ENCODE measurements at regions not wholly inside any gene's neighbourhood (a gene's known extent, or its start where the extent isn't known, plus 50 kb on each side); places are given as distances from the start of the nearest gene placed in this dataset.
A peak's percentile ranks its signal among the peaks of the same experiment; 100 is the strongest.

DNA sequence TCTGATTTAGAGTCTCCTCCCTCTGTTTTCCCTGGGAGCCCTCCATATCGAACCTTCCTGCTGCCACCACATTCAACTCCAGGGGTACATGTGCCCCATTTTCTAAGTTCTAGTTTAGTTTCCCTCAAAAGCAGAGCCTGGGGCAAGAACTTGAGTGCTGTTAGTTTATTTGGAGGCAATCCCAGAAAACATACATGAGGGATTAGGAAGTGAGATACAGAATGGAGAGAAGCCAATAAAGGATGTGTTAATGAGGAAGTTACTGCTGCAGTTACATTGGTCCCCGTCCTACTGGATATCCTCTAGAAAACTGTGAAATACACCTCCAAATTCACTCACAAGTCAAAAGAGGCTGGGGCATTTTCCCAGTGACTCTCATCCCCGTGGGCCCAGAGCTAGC is 159.4 kb upstream of the SMARCA2 start:
- intact Hi-C loops (cut with DNase I) = no loop called here
- TF ChIP-seq, protein P1, sequence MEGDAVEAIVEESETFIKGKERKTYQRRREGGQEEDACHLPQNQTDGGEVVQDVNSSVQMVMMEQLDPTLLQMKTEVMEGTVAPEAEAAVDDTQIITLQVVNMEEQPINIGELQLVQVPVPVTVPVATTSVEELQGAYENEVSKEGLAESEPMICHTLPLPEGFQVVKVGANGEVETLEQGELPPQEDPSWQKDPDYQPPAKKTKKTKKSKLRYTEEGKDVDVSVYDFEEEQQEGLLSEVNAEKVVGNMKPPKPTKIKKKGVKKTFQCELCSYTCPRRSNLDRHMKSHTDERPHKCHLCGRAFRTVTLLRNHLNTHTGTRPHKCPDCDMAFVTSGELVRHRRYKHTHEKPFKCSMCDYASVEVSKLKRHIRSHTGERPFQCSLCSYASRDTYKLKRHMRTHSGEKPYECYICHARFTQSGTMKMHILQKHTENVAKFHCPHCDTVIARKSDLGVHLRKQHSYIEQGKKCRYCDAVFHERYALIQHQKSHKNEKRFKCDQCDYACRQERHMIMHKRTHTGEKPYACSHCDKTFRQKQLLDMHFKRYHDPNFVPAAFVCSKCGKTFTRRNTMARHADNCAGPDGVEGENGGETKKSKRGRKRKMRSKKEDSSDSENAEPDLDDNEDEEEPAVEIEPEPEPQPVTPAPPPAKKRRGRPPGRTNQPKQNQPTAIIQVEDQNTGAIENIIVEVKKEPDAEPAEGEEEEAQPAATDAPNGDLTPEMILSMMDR (IDR thresholded peaks at IDR 0.05) = no peak
- Histone ChIP-seq H3K27ac (no peak overlapping the region), H3K9ac (ENCODE audit: low read depth in 2 of 2, low read length in 2 of 2) (no peak overlapping the region), H3K4me1 (no peaks in the 10 kb centered on the region), H3K4me3 (no peak overlapping the region), H3K36me3 (no peaks in the 10 kb centered on the region), H3K9me3 (no peaks in the 10 kb centered on the region), H3K27me3 (no peaks in the 10 kb centered on the region)
- no peak for DNase-seq

DNA sequence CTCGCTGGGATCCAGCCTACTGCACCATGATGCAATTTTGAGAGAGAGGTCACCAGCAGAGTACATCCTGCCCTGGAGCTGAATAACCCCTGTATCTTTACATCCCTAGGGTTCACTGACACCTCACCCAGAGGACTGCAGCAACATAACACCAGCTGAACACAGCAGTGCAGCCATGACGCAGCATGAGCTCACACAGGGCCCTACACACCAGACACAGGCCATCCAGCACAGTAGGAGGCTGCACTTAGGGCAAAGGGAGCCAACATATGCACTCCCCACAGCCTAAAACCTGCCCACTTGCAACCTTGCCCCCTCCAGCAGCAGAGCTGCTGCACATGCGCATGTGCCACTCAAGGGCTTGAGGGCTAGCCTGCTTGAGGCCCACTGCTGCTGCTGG is 157.3 kb upstream of the SMARCA2 start:
- no peak overlapping the region for H3K9ac ChIP-seq (ENCODE audit: low read depth in 2 of 2, low read length in 2 of 2)
- no peak overlapping the region for H3K4me3 ChIP-seq

DNA sequence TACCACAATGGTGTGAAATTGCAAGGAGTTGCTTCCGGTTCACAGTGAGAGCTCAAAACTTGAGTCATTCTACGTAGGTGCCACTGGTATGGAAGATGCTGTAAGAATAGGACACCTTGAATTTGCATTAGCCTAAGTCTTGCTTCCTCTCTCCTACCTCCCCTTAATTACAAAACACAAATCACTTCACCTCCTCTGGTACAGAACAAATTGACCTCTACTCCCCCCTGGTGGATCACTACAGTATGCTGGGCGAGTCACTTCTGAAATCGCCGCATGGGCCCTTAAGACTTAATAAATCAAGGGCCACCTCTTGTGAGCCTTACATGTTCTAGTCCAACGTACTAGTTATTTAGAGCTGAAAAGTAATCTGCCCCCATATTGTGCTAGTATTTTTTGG is 145.3 kb upstream of the SMARCA2 start:
- TF ChIP-seq, protein P1 (IDR thresholded peaks at IDR 0.05) = peak; percentile 18
- no peak overlapping the region for H3K9ac ChIP-seq (ENCODE audit: low read depth in 2 of 2, low read length in 2 of 2)
- peak; percentile 20 for DNase-seq
- no peaks in the 10 kb centered on the region for H3K4me1 ChIP-seq
- no peaks in the 10 kb centered on the region for H3K27me3 ChIP-seq
- H3K27ac ChIP-seq = no peak overlapping the region
- H3K36me3 ChIP-seq = no peaks in the 10 kb centered on the region
- no peak overlapping the region for H3K4me3 ChIP-seq
- no peaks in the 10 kb centered on the region for H3K9me3 ChIP-seq
- intact Hi-C loops (cut with DNase I) = no loop called here

More for the DNA sequence above, 157.3 kb upstream of the SMARCA2 start:
- Histone ChIP-seq H3K9me3 (no peaks in the 10 kb centered on the region), H3K27me3 (no peaks in the 10 kb centered on the region), H3K36me3 (no peaks in the 10 kb centered on the region), H3K4me1 (no peaks in the 10 kb centered on the region), H3K27ac (no peak overlapping the region)
- DNase-seq = no peak
- intact Hi-C loops (cut with DNase I) = no loop called here
- TF ChIP-seq, protein P1 (IDR thresholded peaks at IDR 0.05) = no peak

DNA sequence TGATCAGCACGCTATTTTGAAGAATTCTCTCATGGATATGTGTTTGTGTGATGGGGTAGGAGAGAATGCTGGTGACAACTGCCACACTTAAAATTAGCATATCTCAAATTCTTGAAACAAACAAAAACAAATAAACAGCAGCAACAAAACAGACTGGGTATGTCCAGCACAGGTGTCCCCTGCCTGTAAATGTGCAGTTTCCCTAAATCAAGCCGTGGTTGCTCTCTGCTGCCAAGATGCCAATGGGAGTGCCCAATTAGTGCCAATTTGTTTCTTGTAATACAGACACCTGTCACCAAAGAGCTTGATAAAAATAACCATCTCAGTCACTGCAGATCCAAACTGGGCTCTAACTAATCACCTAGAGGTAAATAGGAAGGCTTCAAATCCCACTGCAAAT is 144.2 kb upstream of the SMARCA2 start:
- no peaks in the 10 kb centered on the region for H3K27me3 ChIP-seq
- H3K4me1 ChIP-seq = no peaks in the 10 kb centered on the region
- no peak overlapping the region for H3K27ac ChIP-seq
- TF ChIP-seq, protein P1 (IDR thresholded peaks at IDR 0.05) = no peak
- no peaks in the 10 kb centered on the region for H3K36me3 ChIP-seq
- no peak overlapping the region for H3K4me3 ChIP-seq
- no peaks in the 10 kb centered on the region for H3K9me3 ChIP-seq
- no peak overlapping the region for H3K9ac ChIP-seq (ENCODE audit: low read depth in 2 of 2, low read length in 2 of 2)
- intact Hi-C loops (cut with DNase I) = no loop called here
- no peak for DNase-seq

DNA sequence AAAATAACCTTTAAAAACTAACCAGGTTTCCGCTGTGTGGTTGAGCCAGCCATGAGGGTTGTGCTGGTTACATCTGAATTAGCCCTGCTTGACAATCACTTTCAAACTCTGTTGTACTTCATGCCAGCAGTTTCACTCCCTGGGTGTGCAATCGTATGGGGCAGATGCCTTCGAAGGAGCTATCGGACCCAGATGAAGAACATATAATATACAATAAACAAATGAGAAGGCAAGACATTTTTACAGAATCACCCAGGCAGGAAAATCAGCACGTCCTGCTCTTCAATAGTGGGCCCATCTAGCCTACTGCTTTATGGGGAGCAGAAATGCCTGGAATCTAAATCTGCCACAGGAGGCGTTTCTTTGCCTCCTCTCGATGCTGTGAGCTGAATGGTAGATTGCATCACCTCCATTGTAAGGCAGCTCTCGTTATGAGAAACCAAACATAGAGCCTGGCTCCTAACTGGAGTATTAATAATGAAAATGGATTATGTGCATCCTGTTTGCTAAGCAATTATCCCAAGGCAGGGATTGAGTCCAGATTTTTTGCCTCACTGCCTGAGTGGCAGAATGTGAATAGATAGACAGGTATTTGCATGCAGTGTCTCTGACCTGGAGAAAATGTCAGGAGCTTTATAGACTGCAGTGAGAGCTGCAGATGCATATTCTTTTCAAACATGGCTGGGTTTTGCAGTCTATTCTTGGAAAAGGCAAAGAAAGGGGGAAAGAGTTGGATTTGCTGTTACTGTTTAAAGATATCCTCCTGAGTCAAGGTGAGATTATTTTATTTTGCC is 143.3 kb upstream of the SMARCA2 start:
- H3K4me3 ChIP-seq = no peak overlapping the region
- no peaks in the 10 kb centered on the region for H3K27me3 ChIP-seq
- no peak for DNase-seq
- H3K9me3 ChIP-seq = no peaks in the 10 kb centered on the region
- H3K27ac ChIP-seq = no peak overlapping the region
- TF ChIP-seq, protein P1 (IDR thresholded peaks at IDR 0.05) = no peak
- no peaks in the 10 kb centered on the region for H3K4me1 ChIP-seq
- H3K9ac ChIP-seq (ENCODE audit: low read depth in 2 of 2, low read length in 2 of 2) = no peak overlapping the region
- intact Hi-C loops (cut with DNase I) = no loop called here
- no peaks in the 10 kb centered on the region for H3K36me3 ChIP-seq

Measured in colonic mucosa (tissue), 4 donors.